ENCODE measurements at regions not wholly inside any gene's neighbourhood (a gene's known extent, or its start where the extent isn't known, plus 50 kb on each side); places are given as distances from the start of the nearest gene placed in this dataset.

- no peaks in the 10 kb centered on the region for H3K27me3 ChIP-seq (ENCODE audit: control insufficient read depth in 2 of 2, insufficient read depth in 1 of 2, low read length in 1 of 2)
- H3K9me3 ChIP-seq (ENCODE audit: control insufficient read depth in 2 of 2, insufficient read depth in 1 of 2, low read length in 1 of 2), result no peaks in the 10 kb centered on the region
- H3K4me1 ChIP-seq (ENCODE audit: control insufficient read depth in 2 of 2, insufficient read depth in 2 of 2, low read length in 2 of 2), result no peaks in the 10 kb centered on the region
- no peaks in the 10 kb centered on the region for H3K36me3 ChIP-seq (ENCODE audit: control insufficient read depth in 2 of 2, insufficient read depth in 2 of 2, low read length in 1 of 2)
- no peak for DNase-seq (ENCODE audit: low read depth in 6 of 9, low spot score in 9 of 9)
- no peak overlapping the region for H3K4me3 ChIP-seq (ENCODE audit: low read length in 2 of 2)
- 92% methylated on average over 1 of the region's 1 CpG for WGBS
- H3K27ac ChIP-seq (ENCODE audit: low read depth in 1 of 2, low read length in 1 of 2), result no peak overlapping the region
Measured at GRCh38 chr5:74950836-74951515, 84.8 kb upstream of the FAM169A start.

GRCh38 chr5:74949976-74950375, 83.8 kb upstream of the FAM169A start:
- H3K27me3 ChIP-seq (ENCODE audit: control insufficient read depth in 2 of 2, insufficient read depth in 1 of 2, low read length in 1 of 2), result no peaks in the 10 kb centered on the region
- H3K4me1 ChIP-seq (ENCODE audit: control insufficient read depth in 2 of 2, insufficient read depth in 2 of 2, low read length in 2 of 2), result no peaks in the 10 kb centered on the region
- no peaks in the 10 kb centered on the region for H3K36me3 ChIP-seq (ENCODE audit: control insufficient read depth in 2 of 2, insufficient read depth in 2 of 2, low read length in 1 of 2)
- no peak overlapping the region for H3K4me3 ChIP-seq (ENCODE audit: low read length in 2 of 2)
- 58% methylated on average over 5 of the region's 5 CpGs for WGBS
- DNase-seq (ENCODE audit: low read depth in 6 of 9, low spot score in 9 of 9), result no peak
- no peak overlapping the region for H3K27ac ChIP-seq (ENCODE audit: low read depth in 1 of 2, low read length in 1 of 2)
- H3K9me3 ChIP-seq (ENCODE audit: control insufficient read depth in 2 of 2, insufficient read depth in 1 of 2, low read length in 1 of 2), result no peaks in the 10 kb centered on the region

GRCh38 chr5:74948031-74948546, 81.9 kb upstream of the FAM169A start:
- H3K27me3 ChIP-seq (ENCODE audit: control insufficient read depth in 2 of 2, insufficient read depth in 1 of 2, low read length in 1 of 2), result no peaks in the 10 kb centered on the region
- WGBS, result 94% methylated on average over 6 of the region's 6 CpGs
- H3K4me1 ChIP-seq (ENCODE audit: control insufficient read depth in 2 of 2, insufficient read depth in 2 of 2, low read length in 2 of 2), result no peaks in the 10 kb centered on the region
- H3K9me3 ChIP-seq (ENCODE audit: control insufficient read depth in 2 of 2, insufficient read depth in 1 of 2, low read length in 1 of 2), result no peaks in the 10 kb centered on the region
- no peak overlapping the region for H3K27ac ChIP-seq (ENCODE audit: low read depth in 1 of 2, low read length in 1 of 2)
- H3K36me3 ChIP-seq (ENCODE audit: control insufficient read depth in 2 of 2, insufficient read depth in 2 of 2, low read length in 1 of 2), result no peaks in the 10 kb centered on the region
- H3K4me3 ChIP-seq (ENCODE audit: low read length in 2 of 2), result no peak overlapping the region
- no peak for DNase-seq (ENCODE audit: low read depth in 6 of 9, low spot score in 9 of 9)

GRCh38 chr5:74946471-74946870, 80.3 kb upstream of the FAM169A start:
- Histone ChIP-seq H3K4me1 (ENCODE audit: control insufficient read depth in 2 of 2, insufficient read depth in 2 of 2, low read length in 2 of 2) (no peaks in the 10 kb centered on the region), H3K9me3 (ENCODE audit: control insufficient read depth in 2 of 2, insufficient read depth in 1 of 2, low read length in 1 of 2) (no peaks in the 10 kb centered on the region), H3K4me3 (ENCODE audit: low read length in 2 of 2) (no peak overlapping the region), H3K36me3 (ENCODE audit: control insufficient read depth in 2 of 2, insufficient read depth in 2 of 2, low read length in 1 of 2) (no peaks in the 10 kb centered on the region), H3K27me3 (ENCODE audit: control insufficient read depth in 2 of 2, insufficient read depth in 1 of 2, low read length in 1 of 2) (no peaks in the 10 kb centered on the region), H3K27ac (ENCODE audit: low read depth in 1 of 2, low read length in 1 of 2) (no peak overlapping the region)
- WGBS, result 98% methylated on average over 4 of the region's 4 CpGs
- DNase-seq (ENCODE audit: low read depth in 6 of 9, low spot score in 9 of 9), result no peak

- WGBS, result 46% methylated on average over 4 of the region's 4 CpGs
- DNase-seq (ENCODE audit: low read depth in 6 of 9, low spot score in 9 of 9), result no peak
Measured at GRCh38 chr5:74945561-74946165, 79.5 kb upstream of the FAM169A start.

GRCh38 chr5:74943905-74944304, 77.7 kb upstream of the FAM169A start:
- Histone ChIP-seq H3K27me3 (ENCODE audit: control insufficient read depth in 2 of 2, insufficient read depth in 1 of 2, low read length in 1 of 2) (no peaks in the 10 kb centered on the region), H3K4me1 (ENCODE audit: control insufficient read depth in 2 of 2, insufficient read depth in 2 of 2, low read length in 2 of 2) (no peaks in the 10 kb centered on the region), H3K36me3 (ENCODE audit: control insufficient read depth in 2 of 2, insufficient read depth in 2 of 2, low read length in 1 of 2) (no peaks in the 10 kb centered on the region), H3K4me3 (ENCODE audit: low read length in 2 of 2) (no peak overlapping the region), H3K9me3 (ENCODE audit: control insufficient read depth in 2 of 2, insufficient read depth in 1 of 2, low read length in 1 of 2) (no peaks in the 10 kb centered on the region), H3K27ac (ENCODE audit: low read depth in 1 of 2, low read length in 1 of 2) (no peak overlapping the region)
- 98% methylated on average over 2 of the region's 2 CpGs for WGBS
- DNase-seq (ENCODE audit: low read depth in 6 of 9, low spot score in 9 of 9), result no peak

More at GRCh38 chr5:74945561-74946165, 79.5 kb upstream of the FAM169A start:
- Histone ChIP-seq H3K36me3 (ENCODE audit: control insufficient read depth in 2 of 2, insufficient read depth in 2 of 2, low read length in 1 of 2) (no peaks in the 10 kb centered on the region), H3K9me3 (ENCODE audit: control insufficient read depth in 2 of 2, insufficient read depth in 1 of 2, low read length in 1 of 2) (no peaks in the 10 kb centered on the region), H3K4me1 (ENCODE audit: control insufficient read depth in 2 of 2, insufficient read depth in 2 of 2, low read length in 2 of 2) (no peaks in the 10 kb centered on the region), H3K27me3 (ENCODE audit: control insufficient read depth in 2 of 2, insufficient read depth in 1 of 2, low read length in 1 of 2) (no peaks in the 10 kb centered on the region), H3K27ac (ENCODE audit: low read depth in 1 of 2, low read length in 1 of 2) (no peak overlapping the region), H3K4me3 (ENCODE audit: low read length in 2 of 2) (no peak overlapping the region)

GRCh38 chr5:74942622-74943286, 76.6 kb upstream of the FAM169A start:
- no peaks in the 10 kb centered on the region for H3K9me3 ChIP-seq (ENCODE audit: control insufficient read depth in 2 of 2, insufficient read depth in 1 of 2, low read length in 1 of 2)
- no peak for DNase-seq (ENCODE audit: low read depth in 6 of 9, low spot score in 9 of 9)
- H3K4me1 ChIP-seq (ENCODE audit: control insufficient read depth in 2 of 2, insufficient read depth in 2 of 2, low read length in 2 of 2), result no peaks in the 10 kb centered on the region
- WGBS, result 96% methylated on average over 10 of the region's 10 CpGs
- H3K4me3 ChIP-seq (ENCODE audit: low read length in 2 of 2), result no peak overlapping the region
- no peaks in the 10 kb centered on the region for H3K27me3 ChIP-seq (ENCODE audit: control insufficient read depth in 2 of 2, insufficient read depth in 1 of 2, low read length in 1 of 2)
- no peaks in the 10 kb centered on the region for H3K36me3 ChIP-seq (ENCODE audit: control insufficient read depth in 2 of 2, insufficient read depth in 2 of 2, low read length in 1 of 2)
- no peak overlapping the region for H3K27ac ChIP-seq (ENCODE audit: low read depth in 1 of 2, low read length in 1 of 2)

GRCh38 chr5:74940782-74941353, 74.7 kb upstream of the FAM169A start:
- H3K9me3 ChIP-seq (ENCODE audit: control insufficient read depth in 2 of 2, insufficient read depth in 1 of 2, low read length in 1 of 2), result no peaks in the 10 kb centered on the region
- no peak overlapping the region for H3K4me3 ChIP-seq (ENCODE audit: low read length in 2 of 2)
- DNase-seq (ENCODE audit: low read depth in 6 of 9, low spot score in 9 of 9), result no peak
- no peak overlapping the region for H3K27ac ChIP-seq (ENCODE audit: low read depth in 1 of 2, low read length in 1 of 2)
- no peaks in the 10 kb centered on the region for H3K36me3 ChIP-seq (ENCODE audit: control insufficient read depth in 2 of 2, insufficient read depth in 2 of 2, low read length in 1 of 2)
- WGBS, result 99% methylated on average over 2 of the region's 2 CpGs
- H3K27me3 ChIP-seq (ENCODE audit: control insufficient read depth in 2 of 2, insufficient read depth in 1 of 2, low read length in 1 of 2), result no peaks in the 10 kb centered on the region
- no peaks in the 10 kb centered on the region for H3K4me1 ChIP-seq (ENCODE audit: control insufficient read depth in 2 of 2, insufficient read depth in 2 of 2, low read length in 2 of 2)
